PFSK-1 (cell line): ENCODE measurements at regions not wholly inside any gene's neighbourhood (a gene's known extent, or its start where the extent isn't known, plus 50 kb on each side); places are given as distances from the start of the nearest gene placed in this dataset.

Experiments
- FOXP2 ChIP-seq: optimal IDR thresholded peaks from 2 replicates; pipeline ENCODE3; 2011; ENCODE audit warnings: borderline replicate concordance, control low read depth, inconsistent platforms; ENCODE audit not compliant: insufficient read depth; ENCODE audit errors: extremely low read length, extremely low read depth
- POLR2AphosphoS5 ChIP-seq: IDR thresholded peaks from 2 replicates; pipeline ENCODE4 v1.6.1; 2012; ENCODE audit warnings: low read depth, mild to moderate bottlenecking, control low read depth, low read length, moderate library complexity
- SIN3A ChIP-seq: IDR thresholded peaks from 2 replicates; pipeline ENCODE4 v1.6.1; 2012; ENCODE audit warnings: mild to moderate bottlenecking, low read length, moderate library complexity, borderline replicate concordance; ENCODE audit not compliant: insufficient read depth
- TAF1 ChIP-seq: IDR thresholded peaks from 2 replicates; pipeline ENCODE4 v1.6.1; 2012; ENCODE audit warnings: low read length, control low read depth, borderline replicate concordance; ENCODE audit not compliant: insufficient read depth
- TF ChIP-seq, protein P1 (sequence below), 2 experiments: IDR thresholded peaks; 2 replicates each; pipeline versions ENCODE4 v1.6.1 to v1.8.0; 2011 to 2012; ENCODE audit warnings: low read depth in 2 of 2, low read length in 2 of 2, control low read depth in 1 of 2, inconsistent platforms in 1 of 2, mild to moderate bottlenecking in 1 of 2, moderate library complexity in 1 of 2; ENCODE audit not compliant: insufficient read depth in 1 of 2

GRCh38 chr9:24897826-24898225 is 352.1 kb upstream of the IZUMO3 start:
- no peak for TF ChIP-seq TAF1
- no peak for TF ChIP-seq FOXP2
- no peak for TF ChIP-seq SIN3A
- TF ChIP-seq, protein P1, sequence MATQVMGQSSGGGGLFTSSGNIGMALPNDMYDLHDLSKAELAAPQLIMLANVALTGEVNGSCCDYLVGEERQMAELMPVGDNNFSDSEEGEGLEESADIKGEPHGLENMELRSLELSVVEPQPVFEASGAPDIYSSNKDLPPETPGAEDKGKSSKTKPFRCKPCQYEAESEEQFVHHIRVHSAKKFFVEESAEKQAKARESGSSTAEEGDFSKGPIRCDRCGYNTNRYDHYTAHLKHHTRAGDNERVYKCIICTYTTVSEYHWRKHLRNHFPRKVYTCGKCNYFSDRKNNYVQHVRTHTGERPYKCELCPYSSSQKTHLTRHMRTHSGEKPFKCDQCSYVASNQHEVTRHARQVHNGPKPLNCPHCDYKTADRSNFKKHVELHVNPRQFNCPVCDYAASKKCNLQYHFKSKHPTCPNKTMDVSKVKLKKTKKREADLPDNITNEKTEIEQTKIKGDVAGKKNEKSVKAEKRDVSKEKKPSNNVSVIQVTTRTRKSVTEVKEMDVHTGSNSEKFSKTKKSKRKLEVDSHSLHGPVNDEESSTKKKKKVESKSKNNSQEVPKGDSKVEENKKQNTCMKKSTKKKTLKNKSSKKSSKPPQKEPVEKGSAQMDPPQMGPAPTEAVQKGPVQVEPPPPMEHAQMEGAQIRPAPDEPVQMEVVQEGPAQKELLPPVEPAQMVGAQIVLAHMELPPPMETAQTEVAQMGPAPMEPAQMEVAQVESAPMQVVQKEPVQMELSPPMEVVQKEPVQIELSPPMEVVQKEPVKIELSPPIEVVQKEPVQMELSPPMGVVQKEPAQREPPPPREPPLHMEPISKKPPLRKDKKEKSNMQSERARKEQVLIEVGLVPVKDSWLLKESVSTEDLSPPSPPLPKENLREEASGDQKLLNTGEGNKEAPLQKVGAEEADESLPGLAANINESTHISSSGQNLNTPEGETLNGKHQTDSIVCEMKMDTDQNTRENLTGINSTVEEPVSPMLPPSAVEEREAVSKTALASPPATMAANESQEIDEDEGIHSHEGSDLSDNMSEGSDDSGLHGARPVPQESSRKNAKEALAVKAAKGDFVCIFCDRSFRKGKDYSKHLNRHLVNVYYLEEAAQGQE (IDR thresholded peaks at IDR 0.05; ENCODE audit: insufficient read depth in 1 of 2, low read depth in 2 of 2, low read length in 2 of 2) = no peak
- no peak for TF ChIP-seq POLR2AphosphoS5

GRCh38 chr9:24881361-24881760 is 335.7 kb upstream of the IZUMO3 start:
- TF ChIP-seq POLR2AphosphoS5 (no peak), FOXP2 (no peak), TAF1 (no peak), SIN3A (no peak)
- TF ChIP-seq, protein P1 (IDR thresholded peaks at IDR 0.05; ENCODE audit: insufficient read depth in 1 of 2, low read depth in 2 of 2, low read length in 2 of 2) = no peak

DNA sequence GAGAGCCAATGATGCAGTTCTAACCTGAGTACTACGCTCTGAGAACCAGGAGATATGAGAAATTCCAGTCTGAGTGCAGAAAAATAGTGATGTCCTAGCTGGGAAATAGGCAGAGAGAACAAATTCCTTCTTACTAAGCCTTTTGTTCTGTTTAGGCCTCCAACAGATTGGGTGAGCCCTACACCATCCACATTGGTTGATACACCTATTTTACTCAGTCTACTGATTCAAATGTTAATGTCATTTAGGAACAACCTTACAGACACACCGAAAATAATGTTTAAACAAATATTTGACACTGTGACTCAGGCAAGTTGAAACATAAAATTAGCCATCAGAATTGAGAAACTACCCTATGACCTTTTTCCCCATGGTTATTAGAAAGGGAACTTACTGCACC is 333.9 kb upstream of the IZUMO3 start:
- TF ChIP-seq, protein P1 (IDR thresholded peaks at IDR 0.05; ENCODE audit: insufficient read depth in 1 of 2, low read depth in 2 of 2, low read length in 2 of 2) = no peak
- TF ChIP-seq FOXP2 (no peak), POLR2AphosphoS5 (no peak), SIN3A (no peak), TAF1 (no peak)

DNA sequence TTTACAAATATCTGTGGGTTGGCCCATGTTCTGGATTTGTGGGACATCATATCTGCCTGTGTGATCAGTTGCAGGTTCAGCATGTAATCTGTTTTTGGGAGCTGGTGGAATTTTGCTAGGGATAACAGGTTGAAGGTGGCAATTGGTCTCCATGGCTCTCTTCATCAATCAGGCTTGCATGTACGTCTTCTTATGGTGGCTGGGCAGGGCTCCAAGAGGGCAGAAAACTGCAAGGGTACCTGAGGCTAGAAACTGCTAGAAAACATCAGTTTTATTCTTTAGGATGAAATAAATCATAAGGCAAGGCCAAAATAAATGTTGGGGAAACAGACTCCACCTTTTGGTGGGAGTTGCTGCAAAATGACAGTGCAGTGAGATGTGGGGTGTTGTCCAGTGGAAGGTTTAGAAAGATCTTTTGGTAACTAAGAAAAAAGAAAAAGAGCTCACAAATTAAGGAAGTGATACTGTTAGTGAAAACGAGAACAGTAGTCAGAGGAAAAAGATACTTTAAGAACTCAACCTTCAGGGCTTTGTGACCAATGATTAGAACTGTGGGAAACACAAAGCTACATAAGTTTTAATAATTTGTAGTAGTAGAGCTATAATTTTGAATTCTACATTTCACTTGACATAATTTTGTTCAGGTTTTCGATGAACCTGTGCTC is 300.7 kb upstream of the IZUMO3 start:
- TF ChIP-seq POLR2AphosphoS5 = no peak
- TF ChIP-seq SIN3A = no peak
- TF ChIP-seq FOXP2 = no peak
- TF ChIP-seq, protein P1 (IDR thresholded peaks at IDR 0.05; ENCODE audit: insufficient read depth in 1 of 2, low read depth in 2 of 2, low read length in 2 of 2) = no peak
- no peak for TF ChIP-seq TAF1
